H1 (cell line): ENCODE measurements at regions not wholly inside any gene's neighbourhood (a gene's known extent, or its start where the extent isn't known, plus 50 kb on each side); places are given as distances from the start of the nearest gene placed in this dataset.

Experiments used
- CTCF ChIA-PET: fragments of 300-600 bp; sonication (Branson Sonifier 250); formaldehyde crosslinking; loops from one replicate; lab custom pipeline; 2021; ENCODE audit not compliant: partially characterized antibody; lab: Charles Lee
- POLR2A ChIA-PET: fragments of 300-600 bp; sonication (Branson Sonifier 250); formaldehyde crosslinking; loops from one replicate; lab custom pipeline; 2021; ENCODE audit warnings: inconsistent platforms; ENCODE audit not compliant: partially characterized antibody; lab: Charles Lee
- DNase-seq, 2 experiments: peaks; one replicate each; pipeline versions ENCODE4 v3.0.0 to v3.0.0-alpha.2; 2010 to 2022; ENCODE audit warnings: low spot score in 2 of 2, low read depth in 1 of 2, mixed read lengths in 1 of 2
- FAIRE-seq: peaks from 2 replicates; lab custom pipeline; 2011; peaks lifted over from hg19 to GRCh38; lab: Jason Lieb, UNC
- H2AFZ ChIP-seq: 2 replicates; pipeline ENCODE4 v1.8.1; 2012; ENCODE audit warnings: low read length, inconsistent platforms
- H2AK5ac ChIP-seq: 2 replicates; pipeline ENCODE4 v1.6.1; 2013; ENCODE audit warnings: low read depth, low read length
- H2BK120ac ChIP-seq: replicated peaks from 2 replicates; pipeline ENCODE3; 2013; ENCODE audit warnings: low read depth, low read length, inconsistent platforms
- H2BK12ac ChIP-seq: 2 replicates; pipeline ENCODE4 v1.6.1; 2013; ENCODE audit warnings: low read depth, low read length
- H2BK15ac ChIP-seq: 2 replicates; pipeline ENCODE4 v1.6.1; 2013; ENCODE audit warnings: low read length
- H2BK20ac ChIP-seq: 2 replicates; pipeline ENCODE4 v1.6.1; 2013; ENCODE audit warnings: low read length
- H2BK5ac ChIP-seq: 2 replicates; pipeline ENCODE4 v1.6.1; 2013; ENCODE audit warnings: low read depth, low read length
- H3K14ac ChIP-seq: 2 replicates; pipeline ENCODE4 v1.6.1; 2013; ENCODE audit warnings: inconsistent platforms; ENCODE audit not compliant: insufficient read length
- H3K18ac ChIP-seq: 2 replicates; pipeline ENCODE4 v1.6.1; 2013; ENCODE audit warnings: low read length; ENCODE audit errors: extremely low read depth
- H3K23ac ChIP-seq: 2 replicates; pipeline ENCODE4 v1.6.1; 2013; ENCODE audit warnings: inconsistent platforms; ENCODE audit not compliant: insufficient read length
- H3K23me2 ChIP-seq: 2 replicates; pipeline ENCODE4 v1.6.1; 2013; ENCODE audit warnings: low read depth, low read length
- H3K27ac ChIP-seq: 2 replicates; pipeline ENCODE4 v1.6.1; 2011; ENCODE audit warnings: low read depth, low read length, inconsistent platforms
- H3K27me3 ChIP-seq, 4 experiments: replicated peaks in 1 of 4; 1 replicate in 1 of 4; 2 replicates in 3 of 4; pipeline versions ENCODE4 v1.6.1 to v1.8.1; 2011 to 2013; ENCODE audit warnings: low read length in 3 of 4, mild to moderate bottlenecking in 3 of 4, inconsistent platforms in 2 of 4, mixed read lengths in 2 of 4, moderate library complexity in 1 of 4; ENCODE audit not compliant: control insufficient read depth in 3 of 4, insufficient read depth in 3 of 4; ENCODE audit errors: extremely low read depth in 1 of 4
- H3K36me3 ChIP-seq, 4 experiments: 2 replicates each; pipeline versions ENCODE4 v1.6.1 to v1.8.1; 2011 to 2013; ENCODE audit warnings: mild to moderate bottlenecking in 4 of 4, low read length in 3 of 4, moderate library complexity in 2 of 4, control low read depth in 1 of 4, inconsistent platforms in 1 of 4; ENCODE audit not compliant: insufficient read depth in 4 of 4, control insufficient read depth in 2 of 4
- H3K4ac ChIP-seq: replicated peaks from 2 replicates; pipeline ENCODE3; 2013; ENCODE audit warnings: low read length, low read depth, mixed read lengths, inconsistent platforms; ENCODE audit not compliant: insufficient read length
- H3K4me1 ChIP-seq, 4 experiments: replicated peaks in 1 of 4; 1 replicate in 1 of 4; 2 replicates in 3 of 4; pipeline versions ENCODE4 v1.6.1 to v1.8.1; 2011 to 2013; ENCODE audit warnings: low read length in 3 of 4, inconsistent platforms in 2 of 4, mixed read lengths in 1 of 4; ENCODE audit not compliant: insufficient read depth in 4 of 4, control insufficient read depth in 3 of 4
- H3K4me2 ChIP-seq, 2 experiments: 2 replicates each; pipeline versions ENCODE4 v1.6.1 to v1.8.1; 2011 to 2013; ENCODE audit warnings: low read depth in 2 of 2, low read length in 2 of 2, control low read depth in 1 of 2, inconsistent platforms in 1 of 2, mild to moderate bottlenecking in 1 of 2; ENCODE audit not compliant: insufficient read depth in 1 of 2
- H3K4me3 ChIP-seq, 4 experiments: fragments of 200-600, 300-600 bp in 1 of 4; sonication (generic), shearing (Covaris generic), sonication (Bioruptor Twin) in 1 of 4; 2 replicates each; pipeline versions ENCODE4 v1.5.1 to v1.8.1; 2011 to 2016; ENCODE audit warnings: low read length in 4 of 4, low read depth in 3 of 4, control low read depth in 2 of 4, inconsistent platforms in 2 of 4, mild to moderate bottlenecking in 2 of 4, mixed read lengths in 1 of 4, moderate library complexity in 1 of 4; ENCODE audit not compliant: insufficient read depth in 2 of 4; ENCODE audit errors: extremely low read depth in 1 of 4
- H3K56ac ChIP-seq: replicated peaks from 2 replicates; pipeline ENCODE3; 2013; ENCODE audit warnings: low read depth, mild to moderate bottlenecking, mixed read lengths, low read length, inconsistent platforms; ENCODE audit not compliant: insufficient read length
- H3K79me1 ChIP-seq: 2 replicates; pipeline ENCODE4 v1.6.1; 2013; ENCODE audit warnings: low read depth, low read length, control low read depth
- H3K79me2 ChIP-seq, 2 experiments: 2 replicates each; pipeline versions ENCODE4 v1.6.1 to v1.8.1; 2012 to 2013; ENCODE audit warnings: low read length in 2 of 2, mild to moderate bottlenecking in 2 of 2, inconsistent platforms in 1 of 2; ENCODE audit not compliant: insufficient read depth in 2 of 2, control insufficient read depth in 1 of 2
- H3K9ac ChIP-seq, 4 experiments: replicated peaks in 1 of 4; 1 replicate in 1 of 4; 2 replicates in 3 of 4; pipeline versions ENCODE4 v1.6.1 to v1.8.1; 2011 to 2013; ENCODE audit warnings: low read depth in 3 of 4, low read length in 3 of 4, control low read depth in 2 of 4, mild to moderate bottlenecking in 2 of 4, moderate library complexity in 2 of 4, inconsistent platforms in 1 of 4; ENCODE audit errors: extremely low read depth in 1 of 4
- H3K9me3 ChIP-seq, 2 experiments: 2 replicates each; pipeline versions ENCODE4 v1.6.1 to v1.8.1; 2012 to 2013; ENCODE audit warnings: mild to moderate bottlenecking in 2 of 2, moderate library complexity in 2 of 2, control low read depth in 1 of 2, inconsistent platforms in 1 of 2, low read depth in 1 of 2, low read length in 1 of 2, mixed read lengths in 1 of 2; ENCODE audit not compliant: insufficient read depth in 2 of 2
- H4K20me1 ChIP-seq, 2 experiments: replicated peaks in 1 of 2; 2 replicates each; pipeline versions ENCODE3 to v1.8.1; 2011 to 2013; ENCODE audit warnings: inconsistent platforms in 2 of 2, low read length in 2 of 2, mild to moderate bottlenecking in 1 of 2; ENCODE audit not compliant: insufficient read depth in 2 of 2, control insufficient read depth in 1 of 2
- H4K5ac ChIP-seq: 2 replicates; pipeline ENCODE4 v1.6.1; 2013; ENCODE audit warnings: low read length, low read depth, mixed read lengths, inconsistent platforms; ENCODE audit not compliant: insufficient read length
- H4K8ac ChIP-seq: 2 replicates; pipeline ENCODE4 v1.8.0; 2013; ENCODE audit warnings: mild to moderate bottlenecking, moderate library complexity, low read length, inconsistent platforms; ENCODE audit not compliant: insufficient read depth; ENCODE audit errors: extremely low read depth
- H4K91ac ChIP-seq: replicated peaks from 2 replicates; pipeline ENCODE3; 2013; ENCODE audit warnings: low read length, mixed read lengths, inconsistent platforms; ENCODE audit not compliant: insufficient read length
- CREB1 ChIP-seq: IDR thresholded peaks from 2 replicates; pipeline ENCODE4 v1.6.1; 2012; ENCODE audit warnings: inconsistent platforms
- EZH2 ChIP-seq: fragments of 200-600 bp; sonication (generic); IDR thresholded peaks from 2 replicates; pipeline ENCODE4 v1.7.1; 2012; ENCODE audit warnings: low read depth, mild to moderate bottlenecking, moderate library complexity, low read length, inconsistent platforms; ENCODE audit not compliant: severe bottlenecking
- FOSL1 ChIP-seq: IDR thresholded peaks from 2 replicates; pipeline ENCODE4 v1.6.1; 2011; ENCODE audit warnings: mild to moderate bottlenecking, low read depth, low read length, moderate library complexity; ENCODE audit not compliant: insufficient read depth
- KDM1A ChIP-seq: fragments of 200-600, 300-600 bp; sonication (generic); IDR thresholded peaks from 2 replicates; pipeline ENCODE4 v1.7.1; 2016; ENCODE audit warnings: mild to moderate bottlenecking, low read length, borderline replicate concordance
- NANOG ChIP-seq: IDR thresholded peaks from 2 replicates; pipeline ENCODE4 v1.6.1; 2011; ENCODE audit warnings: low read length, low read depth, mild to moderate bottlenecking, inconsistent platforms; ENCODE audit not compliant: insufficient read depth, poor library complexity, severe bottlenecking
- POU5F1 ChIP-seq: IDR thresholded peaks from 2 replicates; pipeline ENCODE4 v1.6.1; 2011; ENCODE audit warnings: low read depth, mild to moderate bottlenecking, low read length, moderate library complexity
- RAD21 ChIP-seq, 2 experiments: IDR thresholded peaks in 1 of 2; conservative IDR thresholded peaks in 1 of 2; 2 replicates each; pipeline ENCODE4 v1.6.1; 2011; ENCODE audit warnings: low read depth in 2 of 2, low read length in 2 of 2, improper control_type of control experiment in 1 of 2, inconsistent platforms in 1 of 2, mild to moderate bottlenecking in 1 of 2, moderate library complexity in 1 of 2

DNA sequence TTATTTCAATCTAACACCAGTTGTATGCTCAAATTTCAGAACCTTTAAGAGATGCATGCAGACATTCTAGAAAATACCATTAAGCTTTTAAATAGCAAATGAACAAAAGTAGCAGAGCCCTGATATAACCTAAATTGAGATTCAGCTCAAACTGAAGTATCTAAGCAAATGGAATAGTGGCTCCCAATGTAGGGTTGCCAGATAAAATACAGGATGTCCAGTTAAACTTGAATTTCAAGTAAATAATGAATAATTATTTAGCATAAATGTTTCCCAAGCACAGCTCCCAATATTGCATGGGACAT is 171.1 kb upstream of the ATP11B start:
- DNase-seq (no peak), FAIRE-seq (no peak)
- Histone ChIP-seq H2BK15ac (no peak overlapping the region), H3K4ac (no peak overlapping the region), H3K36me3 (no peaks in the 10 kb centered on the region), H3K27ac (no peak overlapping the region), H3K4me1 (peaks cover 0 to 3% (median 3%) of the 10 kb centered on the region in 4 experiments; a peak in 3 of 7 replicates), H3K9me3 (peaks cover 0 to 5% of the 10 kb centered on the region in 2 experiments; a peak in 2 of 4 replicates), H3K56ac (no peak overlapping the region), H2AFZ (no peak overlapping the region), H3K4me3 (no peak overlapping the region), H4K8ac (no peak overlapping the region), H2BK5ac (no peak overlapping the region), H3K79me1 (no peaks in the 10 kb centered on the region), H3K14ac (no peak overlapping the region), H2BK12ac (no peak overlapping the region), H3K9ac (no peak overlapping the region), H3K23me2 (no peaks in the 10 kb centered on the region), H4K91ac (no peak overlapping the region), H2BK20ac (no peak overlapping the region), H3K79me2 (no peaks in the 10 kb centered on the region), H2BK120ac (no peak overlapping the region), H3K27me3 (no peaks in the 10 kb centered on the region), H3K23ac (no peak overlapping the region), H2AK5ac (no peak overlapping the region), H4K20me1 (no peaks in the 10 kb centered on the region), H3K4me2 (no peak overlapping the region), H3K18ac (no peak overlapping the region), H4K5ac (no peak overlapping the region)
- TF ChIP-seq POU5F1 (no peak), FOSL1 (no peak), EZH2 (no peak), RAD21 (IDR thresholded peaks at IDR 0.05 in 1 of 2, conservative IDR thresholded peaks at IDR 0.05 in 1 of 2; ENCODE audit: low read depth in 2 of 2, low read length in 2 of 2) (no peak), CREB1 (no peak), NANOG (no peak), KDM1A (no peak)
- POLR2A ChIA-PET = no interaction called here
- CTCF ChIA-PET = interaction anchor here (0.6 to 3.2 kb wide), 15 partner anchors 22 to 1463 kb away, joined by 3 to 14 read pairs (median 4); no protein-coding TSS in a partner anchor
